ENCODE measurements at regions not wholly inside any gene's neighbourhood (a gene's known extent, or its start where the extent isn't known, plus 50 kb on each side); places are given as distances from the start of the nearest gene placed in this dataset.

GRCh38 chr2:148570989-148571388 is 73.6 kb upstream of the EPC2 start:
- Histone ChIP-seq H4K20me1 (ENCODE audit: control insufficient read depth, extremely low read depth, insufficient read depth, low read length) (no peaks in the 10 kb centered on the region), H3K79me2 (ENCODE audit: control insufficient read depth, insufficient read depth, low read length) (no peaks in the 10 kb centered on the region), H3K4me2 (ENCODE audit: extremely low read depth, insufficient read depth, low read length) (no peak overlapping the region), H3K27me3 (ENCODE audit: control insufficient read depth, insufficient read depth, low read length) (no peaks in the 10 kb centered on the region), H3K4me3 (replicated peaks in 1 of 4; ENCODE audit: control extremely low read depth in 1 of 4, insufficient read depth in 1 of 4, low read depth in 3 of 4, low read length in 4 of 4) (no peak overlapping the region), H3K9ac (ENCODE audit: insufficient read depth, low read length) (no peak overlapping the region), H3K4me1 (ENCODE audit: control insufficient read depth, extremely low read depth, insufficient read depth, low read length) (no peaks in the 10 kb centered on the region), H3K36me3 (ENCODE audit: control insufficient read depth, insufficient read depth, low read length) (no peaks in the 10 kb centered on the region), H3K9me3 (ENCODE audit: control insufficient read depth, insufficient read depth, low read depth, low read length) (no peaks in the 10 kb centered on the region), H2AFZ (ENCODE audit: low read length) (no peak overlapping the region), H3K27ac (ENCODE audit: insufficient read depth, low read length) (no peak overlapping the region)
- DNase-seq (ENCODE audit: low read depth in 2 of 2) = no peak
- TF ChIP-seq EZH2 (IDR thresholded peaks at IDR 0.05; ENCODE audit: low read length, missing control alignments) = no peak
- TF ChIP-seq CTCF (conservative IDR thresholded peaks at IDR 0.05 in 1 of 2, IDR thresholded peaks at IDR 0.05 in 1 of 2; ENCODE audit: low read depth in 1 of 2, low read length in 2 of 2) = no peak

- TF ChIP-seq EZH2 (IDR thresholded peaks at IDR 0.05; ENCODE audit: low read length, missing control alignments) (no peak), CTCF (conservative IDR thresholded peaks at IDR 0.05 in 1 of 2, IDR thresholded peaks at IDR 0.05 in 1 of 2; ENCODE audit: low read depth in 1 of 2, low read length in 2 of 2) (no peak)
- Histone ChIP-seq H3K4me2 (ENCODE audit: extremely low read depth, insufficient read depth, low read length) (no peak overlapping the region), H3K9ac (ENCODE audit: insufficient read depth, low read length) (no peak overlapping the region), H3K79me2 (ENCODE audit: control insufficient read depth, insufficient read depth, low read length) (no peaks in the 10 kb centered on the region), H3K4me3 (replicated peaks in 1 of 4; ENCODE audit: control extremely low read depth in 1 of 4, insufficient read depth in 1 of 4, low read depth in 3 of 4, low read length in 4 of 4) (no peak overlapping the region), H3K9me3 (ENCODE audit: control insufficient read depth, insufficient read depth, low read depth, low read length) (no peaks in the 10 kb centered on the region), H3K36me3 (ENCODE audit: control insufficient read depth, insufficient read depth, low read length) (no peaks in the 10 kb centered on the region), H3K27ac (ENCODE audit: insufficient read depth, low read length) (no peak overlapping the region), H2AFZ (ENCODE audit: low read length) (no peak overlapping the region), H3K4me1 (ENCODE audit: control insufficient read depth, extremely low read depth, insufficient read depth, low read length) (no peaks in the 10 kb centered on the region), H4K20me1 (ENCODE audit: control insufficient read depth, extremely low read depth, insufficient read depth, low read length) (no peaks in the 10 kb centered on the region), H3K27me3 (ENCODE audit: control insufficient read depth, insufficient read depth, low read length) (no peaks in the 10 kb centered on the region)
- DNase-seq (ENCODE audit: low read depth in 2 of 2) = no peak
These were observed 66.6 kb upstream of the EPC2 start for GRCh38 chr2:148577845-148578492.

DNA sequence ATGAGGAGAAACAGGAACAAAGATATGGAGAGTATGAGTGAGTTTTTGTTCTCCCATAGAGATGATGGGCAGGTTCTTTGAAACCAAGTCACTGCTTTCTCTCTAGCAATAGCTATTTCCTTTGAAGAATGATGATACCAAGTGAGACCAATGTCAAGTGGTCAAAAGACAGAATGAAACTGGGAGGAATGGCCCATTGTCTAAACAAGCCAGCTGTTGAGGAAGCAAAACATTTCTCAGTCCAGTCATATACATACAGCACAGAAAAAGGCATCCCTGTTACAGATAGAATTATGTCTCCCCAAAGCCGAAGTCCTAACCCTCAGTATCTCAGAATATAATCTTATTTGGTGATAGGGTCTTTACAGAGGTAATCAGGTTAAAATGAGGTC is 66.1 kb upstream of the EPC2 start:
- no peaks in the 10 kb centered on the region for H3K79me2 ChIP-seq (ENCODE audit: control insufficient read depth, insufficient read depth, low read length)
- H3K4me2 ChIP-seq (ENCODE audit: extremely low read depth, insufficient read depth, low read length) = no peak overlapping the region
- no peak overlapping the region for H3K4me3 ChIP-seq (replicated peaks in 1 of 4; ENCODE audit: control extremely low read depth in 1 of 4, insufficient read depth in 1 of 4, low read depth in 3 of 4, low read length in 4 of 4)
- H3K9ac ChIP-seq (ENCODE audit: insufficient read depth, low read length) = no peak overlapping the region
- H2AFZ ChIP-seq (ENCODE audit: low read length) = no peak overlapping the region
- H3K27me3 ChIP-seq (ENCODE audit: control insufficient read depth, insufficient read depth, low read length) = no peaks in the 10 kb centered on the region
- TF ChIP-seq CTCF (conservative IDR thresholded peaks at IDR 0.05 in 1 of 2, IDR thresholded peaks at IDR 0.05 in 1 of 2; ENCODE audit: low read depth in 1 of 2, low read length in 2 of 2) (no peak), EZH2 (IDR thresholded peaks at IDR 0.05; ENCODE audit: low read length, missing control alignments) (no peak)
- no peaks in the 10 kb centered on the region for H3K9me3 ChIP-seq (ENCODE audit: control insufficient read depth, insufficient read depth, low read depth, low read length)
- no peak for DNase-seq (ENCODE audit: low read depth in 2 of 2)
- no peaks in the 10 kb centered on the region for H3K36me3 ChIP-seq (ENCODE audit: control insufficient read depth, insufficient read depth, low read length)
- no peak overlapping the region for H3K27ac ChIP-seq (ENCODE audit: insufficient read depth, low read length)
- no peaks in the 10 kb centered on the region for H4K20me1 ChIP-seq (ENCODE audit: control insufficient read depth, extremely low read depth, insufficient read depth, low read length)
- H3K4me1 ChIP-seq (ENCODE audit: control insufficient read depth, extremely low read depth, insufficient read depth, low read length) = no peaks in the 10 kb centered on the region

Measured in fibroblast of lung (primary cell).